ENCODE measurements at regions not wholly inside any gene's neighbourhood (a gene's known extent, or its start where the extent isn't known, plus 50 kb on each side); places are given as distances from the start of the nearest gene placed in this dataset.

- DNase-seq (ENCODE audit: low read depth in 4 of 4, low spot score in 1 of 4) = no peak
These were observed 126.0 kb upstream of the PMEPA1 start for GRCh38 chr20:57835588-57836455.

GRCh38 chr20:57835074-57835452 is 125.2 kb upstream of the PMEPA1 start:
- DNase-seq (ENCODE audit: low read depth in 4 of 4, low spot score in 1 of 4) = no peak

- DNase-seq (ENCODE audit: low read depth in 4 of 4, low spot score in 1 of 4) = no peak
These were observed 124.7 kb upstream of the PMEPA1 start for GRCh38 chr20:57834306-57835073.

GRCh38 chr20:57831993-57832585 is 122.3 kb upstream of the PMEPA1 start:
- DNase-seq (ENCODE audit: low read depth in 4 of 4, low spot score in 1 of 4) = no peak

GRCh38 chr20:57831326-57831992 is 121.6 kb upstream of the PMEPA1 start:
- DNase-seq (ENCODE audit: low read depth in 4 of 4, low spot score in 1 of 4) = no peak

- DNase-seq (ENCODE audit: low read depth in 4 of 4, low spot score in 1 of 4) = no peak
These were observed 120.7 kb upstream of the PMEPA1 start for GRCh38 chr20:57830515-57830895.

- DNase-seq (ENCODE audit: low read depth in 4 of 4, low spot score in 1 of 4) = no peak
These were observed 120.1 kb upstream of the PMEPA1 start for GRCh38 chr20:57829805-57830514.

GRCh38 chr20:57829336-57829735 is 119.5 kb upstream of the PMEPA1 start:
- no peak for DNase-seq (ENCODE audit: low read depth in 4 of 4, low spot score in 1 of 4)

GRCh38 chr20:57828696-57829095 is 118.9 kb upstream of the PMEPA1 start:
- no peak for DNase-seq (ENCODE audit: low read depth in 4 of 4, low spot score in 1 of 4)

- DNase-seq (ENCODE audit: low read depth in 4 of 4, low spot score in 1 of 4) = no peak
These were observed 117.0 kb upstream of the PMEPA1 start for GRCh38 chr20:57826666-57827287.

- no peak for DNase-seq (ENCODE audit: low read depth in 4 of 4, low spot score in 1 of 4)
These were observed 115.1 kb upstream of the PMEPA1 start for GRCh38 chr20:57824909-57825308.

- DNase-seq (ENCODE audit: low read depth in 4 of 4, low spot score in 1 of 4) = no peak
These were observed 112.1 kb upstream of the PMEPA1 start for GRCh38 chr20:57821935-57822334.

GRCh38 chr20:57819691-57820380 is 110.0 kb upstream of the PMEPA1 start:
- no peak for DNase-seq (ENCODE audit: low read depth in 4 of 4, low spot score in 1 of 4)

- no peak for DNase-seq (ENCODE audit: low read depth in 4 of 4, low spot score in 1 of 4)
These were observed 109.5 kb upstream of the PMEPA1 start for GRCh38 chr20:57819291-57819690.

GRCh38 chr20:57818418-57819181 is 108.8 kb upstream of the PMEPA1 start:
- no peak for DNase-seq (ENCODE audit: low read depth in 4 of 4, low spot score in 1 of 4)

GRCh38 chr20:57815405-57815804 is 105.6 kb upstream of the PMEPA1 start:
- no peak for DNase-seq (ENCODE audit: low read depth in 4 of 4, low spot score in 1 of 4)

GRCh38 chr20:57814529-57814928 is 104.7 kb upstream of the PMEPA1 start:
- DNase-seq (ENCODE audit: low read depth in 4 of 4, low spot score in 1 of 4) = no peak

- DNase-seq (ENCODE audit: low read depth in 4 of 4, low spot score in 1 of 4) = no peak
These were observed 103.9 kb upstream of the PMEPA1 start for GRCh38 chr20:57813509-57814269.

Measured in stimulated activated CD4-positive, alpha-beta T cell treated with anti-CD3 and anti-CD28 coated beads, Interleukin-1b, Interleukin-23, amount 100 ng/mL, for 24 hours (primary cell).